GM23338 (cell line): ENCODE measurements at regions not wholly inside any gene's neighbourhood (a gene's known extent, or its start where the extent isn't known, plus 50 kb on each side); places are given as distances from the start of the nearest gene placed in this dataset.

Experiments used
- ATAC-seq: fragments of 200-7000 bp; cut with Tn5 transposase; 3 replicates; pipeline ENCODE4 v1.9.1; 2020
- DNase-seq: peaks from one replicate; pipeline ENCODE4 v3.0.0-alpha.2; 2015; ENCODE audit warnings: low spot score
- H2AFZ ChIP-seq: fragments of 200-600 bp; sonication (generic); 2 replicates; pipeline ENCODE4 v1.8.0; 2016; ENCODE audit warnings: antibody characterized with exemption, mild to moderate bottlenecking, moderate library complexity
- H3F3A ChIP-seq: fragments of 200-600 bp; sonication (generic); replicated peaks from 2 replicates; pipeline ENCODE4 v1.8.0; 2017; ENCODE audit warnings: antibody characterized with exemption, mixed run types, low read depth
- H3K27ac ChIP-seq: fragments of 200-600 bp; sonication (generic); 2 replicates; pipeline ENCODE4 v1.6.1; 2016; ENCODE audit warnings: low read depth
- H3K27me3 ChIP-seq: fragments of 200-600 bp; sonication (generic); 2 replicates; pipeline ENCODE4 v1.8.0; 2016; ENCODE audit warnings: mild to moderate bottlenecking, mixed run types, moderate library complexity; ENCODE audit not compliant: insufficient read depth
- H3K36me3 ChIP-seq: fragments of 200-600 bp; sonication (generic); 2 replicates; pipeline ENCODE4 v1.8.0; 2016; ENCODE audit warnings: mild to moderate bottlenecking; ENCODE audit not compliant: insufficient read depth
- H3K4me1 ChIP-seq: fragments of 200-600 bp; sonication (generic); 2 replicates; pipeline ENCODE4 v1.8.0; 2016; ENCODE audit warnings: mild to moderate bottlenecking, moderate library complexity; ENCODE audit not compliant: insufficient read depth
- H3K4me2 ChIP-seq: fragments of 200-600 bp; sonication (generic); 2 replicates; pipeline ENCODE4 v1.7.1; 2017; ENCODE audit warnings: mixed run types
- H3K4me3 ChIP-seq: fragments of 200-600 bp; sonication (generic); 2 replicates; pipeline ENCODE4 v1.6.1; 2016; ENCODE audit warnings: mixed run types
- H3K79me2 ChIP-seq: fragments of 200-600 bp; sonication (generic); replicated peaks from 2 replicates; pipeline ENCODE4 v1.8.0; 2017; ENCODE audit warnings: mild to moderate bottlenecking; ENCODE audit not compliant: insufficient read depth
- H3K9me2 ChIP-seq: fragments of 200-600 bp; sonication (generic); 2 replicates; pipeline ENCODE4 v1.8.0; 2017; ENCODE audit not compliant: insufficient read depth
- H4K20me1 ChIP-seq: fragments of 200-600 bp; sonication (generic); replicated peaks from 2 replicates; pipeline ENCODE4 v1.8.0; 2017; ENCODE audit warnings: mild to moderate bottlenecking; ENCODE audit not compliant: insufficient read depth
- H3K27ac Mint-ChIP-seq: 2 replicates; pipeline ENCODE4 v1.8.0; 2020; ENCODE audit warnings: inconsistent platforms, mild to moderate bottlenecking, moderate library complexity, mixed read lengths
- H3K27me3 Mint-ChIP-seq: 3 replicates; pipeline ENCODE4 v1.8.0; 2022; ENCODE audit warnings: low read depth, mild to moderate bottlenecking, moderate library complexity, mixed read lengths, inconsistent platforms; ENCODE audit not compliant: insufficient read depth, poor library complexity
- H3K36me3 Mint-ChIP-seq: 3 replicates; pipeline ENCODE4 v1.8.0; 2021; ENCODE audit warnings: low read depth, mild to moderate bottlenecking, inconsistent platforms, moderate library complexity, mixed read lengths
- H3K4me1 Mint-ChIP-seq: 3 replicates; pipeline ENCODE4 v1.8.0; 2020; ENCODE audit warnings: mild to moderate bottlenecking, inconsistent platforms, mixed read lengths
- H3K4me3 Mint-ChIP-seq: 3 replicates; pipeline ENCODE4 v1.8.0; 2021; ENCODE audit warnings: moderate library complexity, mild to moderate bottlenecking, inconsistent platforms, mixed read lengths
- H3K9me3 Mint-ChIP-seq: 3 replicates; pipeline ENCODE4 v1.8.0; 2020; ENCODE audit warnings: moderate library complexity, mild to moderate bottlenecking, inconsistent platforms, mixed read lengths
- CREB1 ChIP-seq: fragments of 250-450 bp; sonication (Bioruptor Pico); IDR thresholded peaks from 2 replicates; pipeline ENCODE4 v1.5.0; 2020; ENCODE audit warnings: low read depth, mild to moderate bottlenecking, moderate library complexity
- EZH2 ChIP-seq: fragments of 200-600 bp; sonication (generic); IDR thresholded peaks from one replicate; pipeline ENCODE4 v1.8.0; 2017; ENCODE audit warnings: antibody characterized with exemption, mild to moderate bottlenecking, low read depth; ENCODE audit not compliant: unreplicated experiment
- EZH2phosphoT487 ChIP-seq: fragments of 200-600 bp; sonication (generic); IDR thresholded peaks from one replicate; pipeline ENCODE4 v1.8.1; 2018; ENCODE audit warnings: antibody characterized with exemption; ENCODE audit not compliant: unreplicated experiment
- JUNB ChIP-seq: IDR thresholded peaks from one replicate; pipeline ENCODE4 v1.6.1; 2016; ENCODE audit warnings: antibody characterized with exemption; ENCODE audit not compliant: unreplicated experiment
- NANOG ChIP-seq: IDR thresholded peaks from 2 replicates; pipeline ENCODE4 v1.6.1; 2016; ENCODE audit warnings: antibody characterized with exemption, borderline replicate concordance
- POLR2AphosphoS5 ChIP-seq: IDR thresholded peaks from 2 replicates; pipeline ENCODE4 v1.6.1; 2016; ENCODE audit warnings: antibody characterized with exemption, low read depth
- STAT1 ChIP-seq: IDR thresholded peaks from one replicate; pipeline ENCODE4 v1.6.1; 2016; ENCODE audit warnings: antibody characterized with exemption; ENCODE audit not compliant: unreplicated experiment
- ZNF114 ChIP-seq: fragments of 250-450 bp; sonication (Bioruptor Pico); IDR thresholded peaks from 2 replicates; pipeline ENCODE4 v1.5.0; 2020; ENCODE audit warnings: mild to moderate bottlenecking, moderate library complexity
- ZNF331 ChIP-seq: fragments of 250-450 bp; sonication (Bioruptor Pico); IDR thresholded peaks from 2 replicates; pipeline ENCODE4 v1.5.0; 2020; ENCODE audit warnings: low read depth, mild to moderate bottlenecking, moderate library complexity
- TF ChIP-seq, protein P1 (sequence below): fragments of 250-450 bp; sonication (Bioruptor Pico); IDR thresholded peaks from 2 replicates; pipeline ENCODE4 v1.5.0; 2020; ENCODE audit warnings: mild to moderate bottlenecking, moderate library complexity
- TF ChIP-seq, protein P2 (sequence below): IDR thresholded peaks from one replicate; pipeline ENCODE4 v1.6.1; 2018; ENCODE audit warnings: antibody characterized with exemption; ENCODE audit not compliant: unreplicated experiment
- TF ChIP-seq, protein P3 (sequence below): IDR thresholded peaks from 2 replicates; pipeline ENCODE4 v1.6.1; 2016; ENCODE audit warnings: antibody characterized with exemption
- TF ChIP-seq, protein P4 (sequence below), 2 experiments: fragments of 200-600 bp in 1 of 2; sonication (generic) in 1 of 2; conservative IDR thresholded peaks; 2 replicates each; pipeline versions ENCODE4 v1.5.1 to v1.6.1; 2016 to 2017; ENCODE audit warnings: antibody characterized with exemption in 2 of 2, low read depth in 2 of 2, mild to moderate bottlenecking in 2 of 2, moderate library complexity in 1 of 2

DNA sequence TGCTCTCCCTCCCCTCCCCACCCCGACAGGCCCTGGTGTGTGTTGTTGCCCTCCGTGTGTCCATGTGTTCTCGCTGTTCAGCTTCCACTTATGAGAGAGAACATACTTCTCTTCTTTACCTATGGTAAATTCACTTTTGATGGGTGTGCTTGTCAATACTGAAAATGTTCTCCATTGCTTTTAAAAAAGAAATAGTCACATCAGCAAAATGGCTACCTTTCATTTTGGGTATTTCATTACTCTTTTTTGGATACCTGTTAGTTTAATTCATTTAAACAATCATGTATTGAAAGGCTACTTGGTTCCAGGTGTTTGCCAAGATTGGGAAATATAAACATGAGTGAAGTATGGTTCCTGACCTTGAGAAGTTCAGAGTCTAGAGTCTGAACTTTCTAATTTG lies 107.4 kb upstream of the PITX2 start:
- Histone ChIP-seq H3K4me3 (no peak overlapping the region), H4K20me1 (no peaks in the 10 kb centered on the region), H3K79me2 (no peaks in the 10 kb centered on the region), H3K4me1 (no peaks in the 10 kb centered on the region), H3K9me2 (no peaks in the 10 kb centered on the region; the same call in 1 of the 2 replicates), H3K4me2 (no peak overlapping the region), H2AFZ (no peak overlapping the region), H3F3A (no peaks in the 10 kb centered on the region), H3K27ac (no peak overlapping the region), H3K27me3 (no peaks in the 10 kb centered on the region), H3K36me3 (no peaks in the 10 kb centered on the region)
- ATAC-seq (no peak), DNase-seq (no peak)
- H3K27ac Mint-ChIP-seq: no peak overlapping the region
- no peaks in the 10 kb centered on the region for H3K36me3 Mint-ChIP-seq
- no peaks in the 10 kb centered on the region for H3K4me1 Mint-ChIP-seq
- no peaks in the 10 kb centered on the region for H3K9me3 Mint-ChIP-seq
- H3K4me3 Mint-ChIP-seq: no peak overlapping the region
- peaks cover 4% of the 10 kb centered on the region for H3K27me3 Mint-ChIP-seq
- TF ChIP-seq, protein P1, sequence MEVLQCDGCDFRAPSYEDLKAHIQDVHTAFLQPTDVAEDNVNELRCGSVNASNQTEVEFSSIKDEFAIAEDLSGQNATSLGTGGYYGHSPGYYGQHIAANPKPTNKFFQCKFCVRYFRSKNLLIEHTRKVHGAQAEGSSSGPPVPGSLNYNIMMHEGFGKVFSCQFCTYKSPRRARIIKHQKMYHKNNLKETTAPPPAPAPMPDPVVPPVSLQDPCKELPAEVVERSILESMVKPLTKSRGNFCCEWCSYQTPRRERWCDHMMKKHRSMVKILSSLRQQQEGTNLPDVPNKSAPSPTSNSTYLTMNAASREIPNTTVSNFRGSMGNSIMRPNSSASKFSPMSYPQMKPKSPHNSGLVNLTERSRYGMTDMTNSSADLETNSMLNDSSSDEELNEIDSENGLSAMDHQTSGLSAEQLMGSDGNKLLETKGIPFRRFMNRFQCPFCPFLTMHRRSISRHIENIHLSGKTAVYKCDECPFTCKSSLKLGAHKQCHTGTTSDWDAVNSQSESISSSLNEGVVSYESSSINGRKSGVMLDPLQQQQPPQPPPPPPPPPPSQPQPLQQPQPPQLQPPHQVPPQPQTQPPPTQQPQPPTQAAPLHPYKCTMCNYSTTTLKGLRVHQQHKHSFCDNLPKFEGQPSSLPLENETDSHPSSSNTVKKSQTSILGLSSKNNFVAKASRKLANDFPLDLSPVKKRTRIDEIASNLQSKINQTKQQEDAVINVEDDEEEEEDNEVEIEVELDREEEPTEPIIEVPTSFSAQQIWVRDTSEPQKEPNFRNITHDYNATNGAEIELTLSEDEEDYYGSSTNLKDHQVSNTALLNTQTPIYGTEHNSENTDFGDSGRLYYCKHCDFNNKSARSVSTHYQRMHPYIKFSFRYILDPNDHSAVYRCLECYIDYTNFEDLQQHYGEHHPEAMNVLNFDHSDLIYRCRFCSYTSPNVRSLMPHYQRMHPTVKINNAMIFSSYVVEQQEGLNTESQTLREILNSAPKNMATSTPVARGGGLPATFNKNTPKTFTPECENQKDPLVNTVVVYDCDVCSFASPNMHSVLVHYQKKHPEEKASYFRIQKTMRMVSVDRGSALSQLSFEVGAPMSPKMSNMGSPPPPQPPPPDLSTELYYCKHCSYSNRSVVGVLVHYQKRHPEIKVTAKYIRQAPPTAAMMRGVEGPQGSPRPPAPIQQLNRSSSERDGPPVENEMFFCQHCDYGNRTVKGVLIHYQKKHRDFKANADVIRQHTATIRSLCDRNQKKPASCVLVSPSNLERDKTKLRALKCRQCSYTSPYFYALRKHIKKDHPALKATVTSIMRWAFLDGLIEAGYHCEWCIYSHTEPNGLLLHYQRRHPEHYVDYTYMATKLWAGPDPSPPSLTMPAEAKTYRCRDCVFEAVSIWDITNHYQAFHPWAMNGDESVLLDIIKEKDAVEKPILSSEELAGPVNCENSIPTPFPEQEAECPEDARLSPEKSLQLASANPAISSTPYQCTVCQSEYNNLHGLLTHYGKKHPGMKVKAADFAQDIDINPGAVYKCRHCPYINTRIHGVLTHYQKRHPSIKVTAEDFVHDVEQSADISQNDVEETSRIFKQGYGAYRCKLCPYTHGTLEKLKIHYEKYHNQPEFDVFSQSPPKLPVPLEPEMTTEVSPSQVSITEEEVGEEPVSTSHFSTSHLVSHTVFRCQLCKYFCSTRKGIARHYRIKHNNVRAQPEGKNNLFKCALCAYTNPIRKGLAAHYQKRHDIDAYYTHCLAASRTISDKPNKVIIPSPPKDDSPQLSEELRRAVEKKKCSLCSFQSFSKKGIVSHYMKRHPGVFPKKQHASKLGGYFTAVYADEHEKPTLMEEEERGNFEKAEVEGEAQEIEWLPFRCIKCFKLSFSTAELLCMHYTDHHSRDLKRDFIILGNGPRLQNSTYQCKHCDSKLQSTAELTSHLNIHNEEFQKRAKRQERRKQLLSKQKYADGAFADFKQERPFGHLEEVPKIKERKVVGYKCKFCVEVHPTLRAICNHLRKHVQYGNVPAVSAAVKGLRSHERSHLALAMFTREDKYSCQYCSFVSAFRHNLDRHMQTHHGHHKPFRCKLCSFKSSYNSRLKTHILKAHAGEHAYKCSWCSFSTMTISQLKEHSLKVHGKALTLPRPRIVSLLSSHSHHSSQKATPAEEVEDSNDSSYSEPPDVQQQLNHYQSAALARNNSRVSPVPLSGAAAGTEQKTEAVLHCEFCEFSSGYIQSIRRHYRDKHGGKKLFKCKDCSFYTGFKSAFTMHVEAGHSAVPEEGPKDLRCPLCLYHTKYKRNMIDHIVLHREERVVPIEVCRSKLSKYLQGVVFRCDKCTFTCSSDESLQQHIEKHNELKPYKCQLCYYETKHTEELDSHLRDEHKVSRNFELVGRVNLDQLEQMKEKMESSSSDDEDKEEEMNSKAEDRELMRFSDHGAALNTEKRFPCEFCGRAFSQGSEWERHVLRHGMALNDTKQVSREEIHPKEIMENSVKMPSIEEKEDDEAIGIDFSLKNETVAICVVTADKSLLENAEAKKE (CRISPR knock-in tag): no peak
- TF ChIP-seq ZNF331 (CRISPR knock-in tag): no peak
- TF ChIP-seq EZH2phosphoT487: no peak
- TF ChIP-seq, protein P2, sequence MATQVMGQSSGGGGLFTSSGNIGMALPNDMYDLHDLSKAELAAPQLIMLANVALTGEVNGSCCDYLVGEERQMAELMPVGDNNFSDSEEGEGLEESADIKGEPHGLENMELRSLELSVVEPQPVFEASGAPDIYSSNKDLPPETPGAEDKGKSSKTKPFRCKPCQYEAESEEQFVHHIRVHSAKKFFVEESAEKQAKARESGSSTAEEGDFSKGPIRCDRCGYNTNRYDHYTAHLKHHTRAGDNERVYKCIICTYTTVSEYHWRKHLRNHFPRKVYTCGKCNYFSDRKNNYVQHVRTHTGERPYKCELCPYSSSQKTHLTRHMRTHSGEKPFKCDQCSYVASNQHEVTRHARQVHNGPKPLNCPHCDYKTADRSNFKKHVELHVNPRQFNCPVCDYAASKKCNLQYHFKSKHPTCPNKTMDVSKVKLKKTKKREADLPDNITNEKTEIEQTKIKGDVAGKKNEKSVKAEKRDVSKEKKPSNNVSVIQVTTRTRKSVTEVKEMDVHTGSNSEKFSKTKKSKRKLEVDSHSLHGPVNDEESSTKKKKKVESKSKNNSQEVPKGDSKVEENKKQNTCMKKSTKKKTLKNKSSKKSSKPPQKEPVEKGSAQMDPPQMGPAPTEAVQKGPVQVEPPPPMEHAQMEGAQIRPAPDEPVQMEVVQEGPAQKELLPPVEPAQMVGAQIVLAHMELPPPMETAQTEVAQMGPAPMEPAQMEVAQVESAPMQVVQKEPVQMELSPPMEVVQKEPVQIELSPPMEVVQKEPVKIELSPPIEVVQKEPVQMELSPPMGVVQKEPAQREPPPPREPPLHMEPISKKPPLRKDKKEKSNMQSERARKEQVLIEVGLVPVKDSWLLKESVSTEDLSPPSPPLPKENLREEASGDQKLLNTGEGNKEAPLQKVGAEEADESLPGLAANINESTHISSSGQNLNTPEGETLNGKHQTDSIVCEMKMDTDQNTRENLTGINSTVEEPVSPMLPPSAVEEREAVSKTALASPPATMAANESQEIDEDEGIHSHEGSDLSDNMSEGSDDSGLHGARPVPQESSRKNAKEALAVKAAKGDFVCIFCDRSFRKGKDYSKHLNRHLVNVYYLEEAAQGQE: no peak
- TF ChIP-seq EZH2: no peak
- no peak for TF ChIP-seq ZNF114 (CRISPR knock-in tag)
- TF ChIP-seq CREB1 (CRISPR knock-in tag): no peak
- TF ChIP-seq JUNB: no peak
- TF ChIP-seq, protein P3, sequence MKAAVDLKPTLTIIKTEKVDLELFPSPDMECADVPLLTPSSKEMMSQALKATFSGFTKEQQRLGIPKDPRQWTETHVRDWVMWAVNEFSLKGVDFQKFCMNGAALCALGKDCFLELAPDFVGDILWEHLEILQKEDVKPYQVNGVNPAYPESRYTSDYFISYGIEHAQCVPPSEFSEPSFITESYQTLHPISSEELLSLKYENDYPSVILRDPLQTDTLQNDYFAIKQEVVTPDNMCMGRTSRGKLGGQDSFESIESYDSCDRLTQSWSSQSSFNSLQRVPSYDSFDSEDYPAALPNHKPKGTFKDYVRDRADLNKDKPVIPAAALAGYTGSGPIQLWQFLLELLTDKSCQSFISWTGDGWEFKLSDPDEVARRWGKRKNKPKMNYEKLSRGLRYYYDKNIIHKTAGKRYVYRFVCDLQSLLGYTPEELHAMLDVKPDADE: no peak
- no peak for TF ChIP-seq POLR2AphosphoS5
- TF ChIP-seq, protein P4, sequence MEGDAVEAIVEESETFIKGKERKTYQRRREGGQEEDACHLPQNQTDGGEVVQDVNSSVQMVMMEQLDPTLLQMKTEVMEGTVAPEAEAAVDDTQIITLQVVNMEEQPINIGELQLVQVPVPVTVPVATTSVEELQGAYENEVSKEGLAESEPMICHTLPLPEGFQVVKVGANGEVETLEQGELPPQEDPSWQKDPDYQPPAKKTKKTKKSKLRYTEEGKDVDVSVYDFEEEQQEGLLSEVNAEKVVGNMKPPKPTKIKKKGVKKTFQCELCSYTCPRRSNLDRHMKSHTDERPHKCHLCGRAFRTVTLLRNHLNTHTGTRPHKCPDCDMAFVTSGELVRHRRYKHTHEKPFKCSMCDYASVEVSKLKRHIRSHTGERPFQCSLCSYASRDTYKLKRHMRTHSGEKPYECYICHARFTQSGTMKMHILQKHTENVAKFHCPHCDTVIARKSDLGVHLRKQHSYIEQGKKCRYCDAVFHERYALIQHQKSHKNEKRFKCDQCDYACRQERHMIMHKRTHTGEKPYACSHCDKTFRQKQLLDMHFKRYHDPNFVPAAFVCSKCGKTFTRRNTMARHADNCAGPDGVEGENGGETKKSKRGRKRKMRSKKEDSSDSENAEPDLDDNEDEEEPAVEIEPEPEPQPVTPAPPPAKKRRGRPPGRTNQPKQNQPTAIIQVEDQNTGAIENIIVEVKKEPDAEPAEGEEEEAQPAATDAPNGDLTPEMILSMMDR (conservative IDR thresholded peaks at IDR 0.05; ENCODE audit: low read depth in 2 of 2): no peak
- no peak for TF ChIP-seq STAT1
- TF ChIP-seq NANOG: no peak
